Dedifferentiated amniotic fluid mesenchymal stem cell (primary cell): ENCODE measurements at regions not wholly inside any gene's neighbourhood (a gene's known extent, or its start where the extent isn't known, plus 50 kb on each side); places are given as distances from the start of the nearest gene placed in this dataset.
"Not testable (repeated sequence)": the region's sequence is repeated elsewhere in the genome, so short reads cannot be mapped to it uniquely, and the experiment has no call there.

ENCODE experiments used
- DNase-seq: peaks from one replicate; pipeline ENCODE4 v3.0.0-alpha.2; 2016; ENCODE audit errors: extremely low spot score

DNA sequence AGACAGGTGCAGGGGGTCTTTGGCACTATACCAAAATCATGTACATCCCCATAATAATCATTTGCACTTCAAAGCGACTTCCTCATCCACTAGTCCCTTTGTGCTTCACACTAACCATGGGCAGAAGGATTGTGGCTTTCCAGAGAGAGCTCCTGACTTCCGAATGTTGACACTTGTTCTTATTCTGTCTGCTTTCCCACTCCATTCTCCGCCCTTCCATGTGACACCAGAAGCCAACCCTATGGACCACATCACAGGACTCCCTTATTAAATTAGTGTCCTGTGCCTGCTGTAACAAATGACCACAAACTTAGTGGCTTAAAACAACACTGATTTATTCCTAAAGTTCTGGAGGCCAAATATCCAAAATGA lies 91.6 kb downstream of the CMC2 start:
- DNase-seq: no peak

DNA sequence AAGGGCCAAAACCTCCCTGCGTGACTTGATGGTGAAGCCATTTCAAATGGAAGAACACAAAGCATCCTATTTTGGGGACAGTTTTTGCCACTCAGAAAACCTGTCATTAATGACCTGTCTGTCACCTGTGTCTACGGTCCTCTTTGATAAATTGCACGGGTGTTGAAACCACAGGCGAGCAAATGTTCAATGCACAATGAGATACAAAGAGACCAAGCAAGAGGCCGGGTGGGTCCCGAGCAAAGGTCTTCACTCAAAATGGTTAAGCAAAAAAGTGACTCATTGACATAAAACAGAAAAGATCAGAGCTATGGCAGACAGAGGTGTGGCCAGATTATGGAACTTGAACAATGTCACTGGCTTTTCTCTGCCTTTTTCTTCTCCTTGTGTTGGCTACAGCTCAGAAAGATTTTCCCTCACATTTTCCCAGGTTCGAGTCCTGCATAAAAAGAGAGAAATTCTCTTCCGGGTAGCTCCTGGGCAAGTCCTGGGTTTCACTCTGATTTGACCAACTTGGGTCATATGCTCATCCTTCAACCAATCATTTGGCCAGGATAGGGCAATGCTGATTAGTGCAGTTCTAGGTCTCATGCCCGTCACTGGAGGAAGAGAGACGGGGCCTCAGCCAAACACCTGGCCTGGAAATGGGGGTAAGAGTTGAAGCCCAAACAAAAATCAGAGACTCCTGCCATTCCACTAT lies 92.2 kb downstream of the CMC2 start:
- no peak for DNase-seq

DNA sequence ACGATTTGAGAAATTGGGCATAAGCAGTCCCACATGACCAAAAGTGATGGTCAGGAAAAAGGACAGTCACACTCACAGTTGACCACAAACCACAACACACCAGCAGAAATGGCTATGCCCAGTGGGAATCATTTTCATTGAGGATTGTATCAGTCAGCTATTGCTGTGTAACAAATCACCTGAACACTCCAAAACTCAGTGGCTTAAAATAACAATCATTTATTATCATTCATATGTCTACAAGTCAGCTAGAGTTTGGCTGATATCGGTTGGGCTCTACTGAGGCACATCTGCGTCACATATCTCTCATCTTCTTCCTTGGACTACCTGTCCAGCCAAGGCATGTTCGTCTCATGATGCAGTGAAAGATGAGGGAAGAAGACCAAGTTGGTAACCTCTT lies 93.3 kb downstream of the CMC2 start:
- no peak for DNase-seq

DNA sequence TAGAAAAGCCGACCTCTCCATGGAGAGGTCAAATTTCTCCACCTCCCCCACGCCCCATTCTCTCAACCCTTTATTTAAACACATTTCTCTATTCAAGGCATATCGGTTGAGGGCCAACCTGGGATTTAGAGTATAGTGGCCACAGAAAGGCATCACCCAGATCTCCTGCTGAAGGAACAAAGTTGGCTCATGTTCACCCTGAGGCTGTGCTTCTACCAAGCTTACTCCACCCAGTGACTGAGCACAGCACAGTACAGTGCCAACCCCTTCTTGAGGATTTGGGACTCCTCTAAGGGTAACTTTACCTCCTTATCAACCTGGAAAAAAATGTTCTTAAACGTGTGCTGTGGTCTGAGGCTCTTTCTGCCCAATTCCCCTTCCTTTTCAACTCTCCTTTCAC lies 94.0 kb downstream of the CMC2 start:
- no peak for DNase-seq

DNA sequence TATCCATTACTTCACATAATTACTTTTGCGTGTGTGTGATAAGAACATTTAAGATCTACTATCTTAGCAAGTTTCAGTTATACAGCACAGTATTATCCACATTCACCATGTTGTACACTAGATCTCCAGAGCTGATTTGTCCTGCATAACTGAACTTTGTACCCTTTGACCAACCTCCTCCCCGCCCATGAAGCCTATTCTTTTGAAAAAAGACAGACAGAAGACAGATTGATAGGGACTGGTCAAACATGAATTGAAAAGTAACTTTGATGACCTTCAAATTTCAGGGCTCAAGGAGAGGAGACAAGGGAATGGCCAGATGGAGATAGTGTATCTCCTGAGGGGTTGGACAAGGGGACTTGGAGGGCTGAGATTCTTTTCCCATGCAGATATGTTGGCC lies 96.3 kb downstream of the CMC2 start:
- DNase-seq: no peak

DNA sequence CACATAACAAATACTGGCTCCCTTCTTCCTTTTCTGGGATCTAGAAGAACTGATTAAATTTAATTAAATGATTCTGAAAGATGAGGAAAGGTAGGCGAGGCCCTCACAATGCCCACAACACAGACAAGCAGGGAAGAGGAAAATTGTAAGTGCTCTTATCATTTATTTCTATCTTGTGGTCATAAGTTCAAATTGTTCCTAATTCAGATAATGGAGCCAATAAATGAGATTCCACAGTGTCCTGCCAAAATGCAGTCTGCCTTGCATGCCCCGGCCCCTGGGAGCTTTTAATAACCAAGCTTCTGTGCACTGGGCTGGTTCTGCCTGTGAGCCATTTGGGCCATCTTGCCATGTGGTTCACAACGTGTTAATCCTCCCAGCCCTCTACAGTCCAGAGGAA lies 97.0 kb downstream of the CMC2 start:
- no peak for DNase-seq

DNA sequence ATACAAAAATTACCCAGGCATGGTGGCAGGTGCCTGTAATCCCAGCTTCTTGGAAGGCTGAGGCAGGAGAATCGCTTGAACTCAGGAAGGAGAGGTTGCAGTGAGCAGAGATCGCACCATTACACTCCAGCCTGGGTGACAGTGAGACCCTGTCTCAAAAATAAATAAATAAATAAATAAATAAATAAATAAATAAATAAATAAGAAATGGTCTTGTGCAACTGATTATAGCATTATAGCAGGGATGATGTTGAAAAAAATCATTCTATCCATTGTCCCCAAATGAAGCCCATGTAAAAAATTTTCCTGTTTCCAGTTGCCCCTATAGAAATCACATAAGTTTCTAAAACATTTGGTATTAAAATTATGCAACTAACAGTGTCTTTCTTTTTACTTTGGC lies 100.5 kb downstream of the CMC2 start:
- not testable (repeated sequence) for DNase-seq

DNA sequence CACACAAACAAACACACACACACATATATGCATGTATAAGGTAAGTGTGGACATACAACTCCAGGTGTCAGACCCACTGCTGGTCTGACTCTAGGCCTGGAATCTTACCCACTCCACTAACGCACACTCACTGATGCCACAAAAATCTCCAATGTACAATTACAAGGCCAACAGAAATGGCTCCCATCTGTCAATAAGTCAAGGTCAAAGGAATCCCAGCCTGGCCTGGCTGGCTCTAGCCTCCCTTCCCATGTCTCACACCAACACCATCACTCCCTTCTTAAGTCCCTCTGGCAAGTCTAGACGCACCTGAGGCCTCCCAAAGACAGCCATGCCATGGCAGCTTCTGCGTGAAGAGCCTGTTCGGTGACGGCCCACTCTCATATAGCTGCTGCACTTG lies 99.2 kb upstream of the CDYL2 start:
- no peak for DNase-seq

DNA sequence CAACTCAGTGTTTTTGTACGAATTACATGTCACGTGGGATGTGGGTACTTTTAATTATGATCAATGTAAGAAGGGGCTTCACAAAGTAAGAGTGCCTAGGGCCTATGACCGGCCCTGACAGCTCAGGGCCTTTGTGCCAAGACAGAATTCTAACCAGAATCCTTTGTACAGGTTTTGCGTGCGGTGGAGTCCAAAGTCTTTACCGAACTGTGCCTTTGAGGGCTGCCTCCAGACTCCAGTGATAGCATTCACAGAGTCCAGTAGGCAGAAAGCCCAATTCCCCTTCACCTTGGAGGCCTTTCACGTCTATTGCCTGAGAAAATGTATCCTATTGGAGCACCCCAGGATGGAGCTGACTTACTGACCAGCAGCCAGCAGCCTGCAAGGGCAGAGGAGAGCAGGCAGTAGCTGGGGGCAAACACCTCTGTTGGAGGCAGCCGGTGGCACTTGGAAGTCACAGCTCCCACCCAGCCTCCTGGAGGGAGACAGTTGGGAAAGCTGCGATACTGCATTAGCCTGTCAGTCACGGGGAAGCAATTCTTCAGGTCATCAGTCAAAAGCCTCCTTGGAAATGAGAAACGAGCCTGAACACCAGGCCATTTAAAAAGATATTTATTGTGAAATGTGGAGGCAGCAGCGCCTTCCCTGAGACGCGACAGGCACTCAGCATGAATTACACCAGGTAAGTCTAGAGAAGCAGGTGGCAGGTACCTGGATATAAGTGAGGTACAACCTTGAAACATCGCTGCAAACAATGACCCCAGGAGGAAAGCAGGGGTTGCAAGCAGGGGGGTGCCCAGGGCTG lies 98.1 kb upstream of the CDYL2 start:
- no peak for DNase-seq

DNA sequence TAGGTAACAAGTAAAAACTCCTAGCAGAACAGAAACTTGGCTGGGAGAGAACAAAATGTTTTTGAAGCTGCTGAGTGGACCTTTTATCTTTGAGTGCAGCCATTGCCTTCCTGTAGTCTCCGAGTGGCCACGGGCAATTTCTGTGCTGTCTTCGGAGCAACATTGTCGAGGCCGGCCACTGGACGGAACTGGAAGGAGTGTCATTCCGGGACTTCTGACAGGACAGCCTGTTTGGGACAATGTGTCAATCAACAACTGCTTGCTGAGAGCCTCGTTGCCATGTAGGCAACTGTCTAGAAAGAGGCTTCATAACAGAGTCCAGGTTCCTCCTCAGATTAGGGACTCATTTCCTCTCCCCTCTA lies 96.2 kb upstream of the CDYL2 start:
- DNase-seq: no peak

DNA sequence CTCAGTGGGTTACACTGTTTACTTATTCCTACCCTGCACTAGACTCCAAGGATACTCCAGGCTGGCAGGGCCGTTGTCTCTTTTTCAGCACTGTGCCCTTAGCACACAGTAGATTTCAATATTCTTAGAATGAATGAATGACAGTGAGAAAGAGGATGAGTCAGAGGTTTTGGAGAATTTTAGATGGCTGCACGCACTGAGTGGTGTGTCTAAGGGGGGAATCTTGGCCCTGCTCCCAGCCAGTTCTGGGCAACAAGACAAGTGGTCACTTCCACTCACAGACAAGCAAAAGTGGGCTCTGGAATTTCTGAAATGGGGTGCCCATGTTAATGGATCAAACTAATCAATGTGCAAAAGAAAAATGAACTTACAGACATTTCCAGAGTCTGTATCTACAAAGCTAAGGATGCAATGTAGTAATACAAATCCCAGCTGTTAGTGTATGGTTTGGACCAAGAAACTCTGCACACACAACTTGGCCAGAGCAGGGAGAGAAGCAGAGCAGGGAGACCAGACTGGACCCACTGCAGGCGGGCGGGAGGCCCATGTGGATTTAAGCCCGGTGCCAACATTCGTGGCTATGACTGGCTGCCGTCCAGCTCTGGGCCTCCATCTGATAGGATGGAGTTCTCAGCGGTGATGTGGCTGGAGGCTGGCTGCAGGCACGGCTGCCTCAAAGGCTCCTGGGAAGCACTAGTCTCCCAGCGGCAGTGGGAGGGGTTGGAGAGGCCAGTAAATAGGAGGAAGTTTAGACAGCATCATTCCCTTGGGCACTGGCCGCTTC lies 95.6 kb upstream of the CDYL2 start:
- peak; percentile 77 for DNase-seq

DNA sequence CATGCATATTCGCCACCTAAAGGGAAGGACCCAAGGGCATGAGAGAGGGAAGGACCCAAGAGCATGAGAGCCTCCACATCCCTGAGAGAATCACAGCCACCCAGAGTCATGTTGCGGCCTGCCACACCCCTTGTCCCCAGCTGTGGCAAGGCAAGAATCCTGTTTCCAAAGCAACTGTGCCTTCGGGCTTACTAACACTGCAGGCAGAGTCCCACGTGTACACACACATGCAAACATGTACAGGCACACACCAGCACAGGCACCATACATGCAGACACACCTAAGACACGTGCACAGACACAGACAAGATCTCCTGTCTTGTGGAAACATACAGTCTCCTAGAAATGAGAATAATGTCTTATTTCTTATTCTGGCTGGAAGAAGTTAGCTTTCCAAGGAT lies 92.4 kb upstream of the CDYL2 start:
- no peak for DNase-seq

DNA sequence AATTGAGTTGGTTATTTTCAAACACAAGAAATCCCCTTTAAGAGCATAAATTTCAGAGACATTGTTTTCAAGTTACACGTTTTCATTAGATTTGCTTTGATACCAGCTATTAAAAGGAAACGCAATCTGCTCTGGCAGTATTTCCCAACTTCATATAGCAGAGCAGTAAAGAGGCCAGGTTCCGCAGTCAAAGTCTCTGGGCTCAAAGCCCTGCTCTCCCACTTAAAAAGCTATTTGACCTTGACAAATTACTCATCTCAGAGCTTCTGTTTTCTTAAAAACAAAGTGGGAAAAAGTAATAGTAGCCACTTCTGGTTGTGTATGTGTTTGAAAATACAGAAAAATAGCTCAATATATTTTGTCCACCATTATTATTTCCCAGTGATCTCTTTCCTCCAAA lies 89.7 kb upstream of the CDYL2 start:
- no peak for DNase-seq

DNA sequence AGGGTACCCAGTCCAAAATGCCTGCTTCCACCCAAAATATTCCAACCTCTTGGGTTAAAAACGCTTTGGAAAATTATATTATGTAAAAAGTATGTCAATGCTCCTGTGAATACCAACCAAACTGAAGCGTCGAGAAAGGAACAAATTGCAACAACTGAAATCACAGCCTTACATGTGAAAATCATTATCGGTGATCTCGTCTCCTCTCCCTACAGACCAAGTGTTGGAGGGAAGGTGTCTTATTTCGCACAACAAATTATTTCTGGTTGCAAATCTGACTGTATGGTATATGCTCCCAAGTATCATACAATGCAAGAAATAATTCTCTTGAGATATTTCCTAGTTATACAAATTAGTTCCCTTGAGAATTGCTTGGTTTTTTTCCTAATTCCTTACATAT lies 89.3 kb upstream of the CDYL2 start:
- no peak for DNase-seq

DNA sequence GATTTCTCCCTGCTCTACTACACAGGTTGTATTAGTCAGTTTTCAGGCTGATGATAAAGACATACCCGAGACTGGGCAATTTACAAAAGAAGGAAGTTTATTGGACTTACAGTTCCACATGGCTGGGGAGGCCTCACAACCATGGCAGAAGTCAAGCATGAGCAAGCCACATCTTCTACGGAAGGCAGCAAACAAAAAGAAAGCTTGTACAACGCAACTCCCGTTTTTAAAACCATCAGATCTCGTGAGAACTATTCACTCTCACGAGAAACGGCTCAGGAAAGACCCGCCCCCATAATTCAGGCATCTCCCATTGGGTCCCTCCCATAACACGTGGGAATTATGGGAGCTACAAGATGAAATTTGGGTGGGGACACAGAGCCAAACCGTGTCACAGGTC lies 88.0 kb upstream of the CDYL2 start:
- DNase-seq: not testable (repeated sequence)

DNA sequence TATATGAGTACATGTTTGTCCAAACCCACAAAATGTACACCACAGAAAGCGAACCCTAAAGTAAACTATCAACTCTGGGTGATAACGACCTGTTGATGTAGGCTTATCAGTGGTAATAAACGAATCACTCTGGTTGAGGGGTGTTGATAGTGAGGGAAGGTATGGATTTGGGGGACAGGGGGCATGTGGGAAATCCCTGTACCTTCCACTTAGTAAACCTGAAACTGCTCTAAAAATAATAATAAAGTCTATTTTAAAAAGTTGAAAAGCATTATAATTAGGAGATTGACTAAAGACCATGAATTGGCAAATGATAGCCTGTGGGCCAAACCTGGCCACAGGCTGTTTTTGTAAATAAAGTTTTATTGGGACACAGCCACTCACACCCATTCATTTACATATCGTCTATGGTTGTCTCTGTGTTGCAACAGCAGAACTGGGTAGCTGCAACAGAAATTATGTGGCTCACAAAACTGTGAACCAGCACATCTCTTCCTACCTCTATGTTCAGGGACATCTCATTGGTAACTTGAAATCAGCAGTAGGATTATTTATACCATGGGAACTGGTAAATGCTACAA lies 85.5 kb upstream of the CDYL2 start:
- no peak for DNase-seq

DNA sequence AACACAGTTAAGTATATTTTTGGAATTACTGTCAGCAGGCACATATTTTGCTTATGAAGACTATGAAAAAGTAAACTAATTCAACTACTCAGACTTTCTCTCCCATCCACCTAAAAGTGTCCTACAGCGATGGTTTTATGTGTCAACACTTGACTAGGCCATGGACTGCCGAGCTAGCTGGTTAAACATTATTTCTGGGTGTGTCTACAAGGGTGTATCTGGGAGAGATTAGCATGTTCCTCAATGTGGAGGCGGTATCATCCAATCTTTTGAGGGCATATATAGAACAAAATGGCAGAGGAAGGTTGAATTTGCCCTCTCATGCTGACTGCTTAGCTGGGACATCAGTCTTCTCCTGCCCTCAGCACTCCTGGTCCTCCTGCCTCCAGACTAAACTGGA lies 82.7 kb upstream of the CDYL2 start:
- no peak for DNase-seq

DNA sequence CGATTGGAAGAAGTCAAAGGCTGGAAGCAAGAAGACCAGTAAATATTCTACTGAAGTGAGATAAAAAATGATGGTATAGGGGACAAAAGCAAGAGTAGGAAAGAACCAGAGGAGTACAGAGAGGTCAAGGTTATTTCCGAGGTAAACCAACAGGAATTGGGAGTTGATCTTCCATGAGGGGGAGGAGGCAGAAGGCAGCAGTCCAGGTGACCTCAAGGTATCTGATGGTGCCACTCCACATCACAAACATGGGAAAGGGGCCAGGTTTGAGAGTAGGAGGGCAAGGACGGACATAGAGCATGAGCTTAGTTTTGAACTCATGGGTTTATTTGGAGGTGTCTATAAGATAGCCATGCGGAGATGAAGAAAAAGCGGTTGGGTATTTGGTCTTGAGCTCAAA lies 79.4 kb upstream of the CDYL2 start:
- DNase-seq: no peak

DNA sequence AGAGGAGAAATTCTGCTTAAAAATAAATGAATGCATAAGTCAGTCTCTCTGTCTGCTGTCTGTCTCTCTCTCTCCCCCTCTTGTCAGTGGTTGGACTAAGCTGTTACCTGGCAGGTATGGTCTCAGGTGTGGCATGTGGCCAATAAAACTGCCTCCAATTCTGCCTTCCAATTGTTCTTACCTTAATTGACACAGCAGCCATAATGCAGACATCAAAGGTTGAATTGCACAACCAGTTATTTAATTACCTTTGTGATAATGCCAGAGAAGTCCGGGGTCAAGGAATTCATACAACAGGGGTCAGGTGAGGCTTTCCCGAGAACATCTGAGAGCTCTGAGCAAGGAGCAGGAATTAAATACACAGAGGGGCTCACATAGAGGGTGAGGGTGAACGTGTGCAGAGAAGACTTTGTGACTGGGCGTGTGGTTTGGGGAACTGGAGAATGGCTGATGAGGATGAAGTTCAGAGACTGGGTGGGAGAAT lies 78.8 kb upstream of the CDYL2 start:
- no peak for DNase-seq

DNA sequence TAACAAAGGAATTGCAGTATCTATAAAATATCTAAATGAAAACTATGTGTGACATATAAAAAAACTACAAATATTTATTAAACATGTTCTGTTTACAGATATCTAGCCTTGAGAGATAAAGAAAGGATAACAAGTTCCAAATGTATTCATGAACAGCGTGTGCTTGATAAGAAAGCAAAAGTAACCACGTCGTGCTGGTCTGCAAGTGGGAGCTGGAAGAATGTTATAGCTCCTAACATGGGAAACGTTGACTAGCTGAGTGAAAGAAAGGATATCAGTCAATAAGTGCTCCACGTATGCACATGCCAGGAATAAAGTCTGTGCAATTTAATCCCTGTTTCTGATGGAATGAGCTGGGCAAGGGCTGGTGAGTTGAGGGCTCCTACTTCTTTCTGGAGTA lies 71.2 kb upstream of the CDYL2 start:
- DNase-seq: no peak

DNA sequence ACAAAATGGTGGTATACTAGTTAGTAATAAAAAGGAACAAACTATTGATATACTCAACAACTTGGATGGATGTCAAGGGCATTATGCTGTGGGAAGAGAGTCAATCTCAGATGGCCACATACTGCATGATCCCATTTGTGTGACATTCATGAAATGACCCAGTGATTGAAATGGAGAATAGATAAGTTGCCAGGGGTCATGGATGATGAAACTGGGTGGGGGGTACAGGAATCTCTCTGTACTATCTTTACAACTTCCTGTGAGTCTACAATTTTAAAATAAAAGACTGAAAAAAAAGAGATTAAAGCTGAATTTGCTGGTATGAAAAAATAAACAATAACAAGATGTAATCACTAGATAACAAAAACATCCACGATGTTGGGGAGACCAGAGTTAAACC lies 70.5 kb upstream of the CDYL2 start:
- no peak for DNase-seq

DNA sequence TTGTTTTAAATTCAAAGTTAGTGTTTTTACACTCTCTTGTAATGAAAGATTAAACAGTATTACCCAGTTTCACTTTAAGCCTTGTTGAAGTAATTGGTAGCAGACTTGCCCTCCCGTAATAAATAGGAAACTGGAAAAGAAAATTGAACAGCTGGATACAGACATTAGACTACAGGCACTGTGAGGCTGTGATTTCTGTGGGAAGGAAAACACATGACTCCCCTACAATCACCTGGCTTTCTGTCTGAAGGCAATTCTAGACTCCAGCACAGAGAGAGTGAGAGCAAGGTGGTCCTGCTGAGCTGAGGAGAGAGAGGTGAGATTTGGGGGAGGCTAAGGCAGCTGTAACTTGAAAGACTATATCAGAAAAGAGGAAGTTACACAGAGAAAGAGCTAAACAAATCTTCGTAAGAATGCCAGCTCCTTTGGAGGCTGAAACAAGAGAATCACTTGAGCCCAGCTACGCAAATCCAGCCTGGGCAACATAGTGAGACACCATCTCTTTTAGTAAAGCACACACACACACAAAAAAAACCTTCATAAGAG lies 57.8 kb upstream of the CDYL2 start:
- DNase-seq: no peak
